Hepatocyte (in vitro differentiated cells): ENCODE measurements at regions not wholly inside any gene's neighbourhood (a gene's known extent, or its start where the extent isn't known, plus 50 kb on each side); places are given as distances from the start of the nearest gene placed in this dataset.

Experiments
- DNase-seq: peaks from one replicate; pipeline ENCODE4 v3.0.0-alpha.2; 2016; ENCODE audit warnings: low spot score
- H2AFZ ChIP-seq: fragments of 200-600 bp; sonication (generic); 2 replicates; pipeline ENCODE4 v1.6.0; 2016; ENCODE audit warnings: antibody characterized with exemption, mild to moderate bottlenecking
- H3K27ac ChIP-seq: fragments of 200-600 bp; sonication (generic); 2 replicates; pipeline ENCODE4 v1.5.1; 2016; ENCODE audit warnings: mild to moderate bottlenecking
- H3K27me3 ChIP-seq: fragments of 200-600 bp; sonication (generic); 2 replicates; pipeline ENCODE4 v1.6.1; 2016
- H3K36me3 ChIP-seq: fragments of 200-600 bp; sonication (generic); replicated peaks from 2 replicates; pipeline ENCODE4 v1.5.1; 2016; ENCODE audit warnings: low read depth; ENCODE audit not compliant: insufficient read depth
- H3K4me1 ChIP-seq: fragments of 200-600 bp; sonication (generic); 2 replicates; pipeline ENCODE4 v1.5.1; 2016; ENCODE audit warnings: mild to moderate bottlenecking, moderate library complexity; ENCODE audit not compliant: insufficient read depth
- H3K4me2 ChIP-seq: fragments of 200-600 bp; sonication (generic); 2 replicates; pipeline ENCODE4 v1.6.0; 2016
- H3K4me3 ChIP-seq: fragments of 200-600 bp; sonication (generic); 2 replicates; pipeline ENCODE4 v1.5.1; 2016; ENCODE audit warnings: mild to moderate bottlenecking
- H3K79me2 ChIP-seq: fragments of 200-600 bp; sonication (generic); 2 replicates; pipeline ENCODE4 v1.6.0; 2017; ENCODE audit warnings: mild to moderate bottlenecking
- H3K9me2 ChIP-seq: fragments of 200-600 bp; sonication (generic); replicated peaks from 2 replicates; pipeline ENCODE4 v1.6.0; 2017; ENCODE audit warnings: mild to moderate bottlenecking; ENCODE audit not compliant: insufficient read depth
- H3K9me3 ChIP-seq: fragments of 200-600 bp; sonication (generic); 2 replicates; pipeline ENCODE4 v1.5.1; 2016; ENCODE audit warnings: low read depth, mild to moderate bottlenecking
- H4K20me1 ChIP-seq: fragments of 200-600 bp; sonication (generic); 2 replicates; pipeline ENCODE4 v1.6.0; 2016; ENCODE audit warnings: mild to moderate bottlenecking; ENCODE audit not compliant: insufficient read depth, poor library complexity, severe bottlenecking
- CTCF ChIP-seq: fragments of 200-600 bp; sonication (generic); IDR thresholded peaks from 2 replicates; pipeline ENCODE4 v1.5.1; 2016; ENCODE audit warnings: antibody characterized with exemption, mild to moderate bottlenecking; ENCODE audit not compliant: poor library complexity
- EZH2 ChIP-seq: fragments of 200-600 bp; sonication (generic); IDR thresholded peaks from 2 replicates; pipeline ENCODE4 v1.6.1; 2016; ENCODE audit warnings: antibody characterized with exemption, mild to moderate bottlenecking, borderline replicate concordance
- EZH2phosphoT487 ChIP-seq: fragments of 200-600 bp; sonication (generic); IDR thresholded peaks from one replicate; pipeline ENCODE4 v1.6.1; 2018; ENCODE audit warnings: antibody characterized with exemption, mild to moderate bottlenecking, low read depth, moderate library complexity; ENCODE audit not compliant: unreplicated experiment, severe bottlenecking
- WGBS: methylation state at CpG from one replicate; pipeline ENCODE4 v1.1.6; 2016; ENCODE audit warnings: low lambda C conversion rate; ENCODE audit errors: missing lambda C conversion rate; 5-methylcytosine and 5-hydroxymethylcytosine counted together

DNA sequence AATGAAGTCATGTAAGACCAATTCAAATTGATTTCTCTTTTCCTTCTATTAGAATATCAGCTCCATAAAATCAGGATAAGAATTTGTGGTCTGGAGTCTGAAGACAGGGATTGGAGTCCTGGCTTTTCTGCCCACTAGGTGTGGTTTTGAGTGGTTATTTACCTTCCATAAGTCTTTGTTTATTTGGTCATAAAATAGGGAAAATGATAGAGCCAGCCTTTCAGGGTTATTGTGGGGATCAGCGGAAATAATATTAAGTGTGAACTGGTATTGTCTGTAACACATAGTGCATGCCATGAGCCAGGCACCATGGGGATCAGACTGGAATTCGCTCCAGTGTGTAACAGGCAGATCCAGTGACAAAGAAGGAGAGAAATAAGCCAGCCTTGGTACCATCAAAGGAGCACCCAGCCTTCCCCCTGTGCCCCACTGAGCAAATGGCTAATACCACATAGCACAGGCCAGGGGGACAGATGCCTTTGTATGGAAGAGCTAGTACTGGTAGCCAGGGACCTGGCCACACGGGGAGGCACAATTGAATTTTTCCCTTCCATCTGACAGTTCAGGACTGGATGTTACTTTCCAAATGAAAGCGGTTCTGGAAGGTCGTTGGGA is 509.7 kb upstream of the PODXL start:
- Histone ChIP-seq H4K20me1 (no peaks in the 10 kb centered on the region), H3K4me2 (peak overlapping the region; percentile 58), H3K9me3 (no peaks in the 10 kb centered on the region), H3K4me1 (peaks cover 13% of the 10 kb centered on the region), H2AFZ (no peak overlapping the region), H3K27me3 (no peaks in the 10 kb centered on the region), H3K9me2 (no peaks in the 10 kb centered on the region), H3K4me3 (no peak overlapping the region), H3K79me2 (no peaks in the 10 kb centered on the region), H3K36me3 (no peaks in the 10 kb centered on the region), H3K27ac (peak overlapping the region; percentile 59)
- WGBS: 61% methylated on average over 5 of the region's 5 CpGs
- DNase-seq: no peak
- TF ChIP-seq EZH2phosphoT487 (no peak), CTCF (no peak), EZH2 (no peak)

DNA sequence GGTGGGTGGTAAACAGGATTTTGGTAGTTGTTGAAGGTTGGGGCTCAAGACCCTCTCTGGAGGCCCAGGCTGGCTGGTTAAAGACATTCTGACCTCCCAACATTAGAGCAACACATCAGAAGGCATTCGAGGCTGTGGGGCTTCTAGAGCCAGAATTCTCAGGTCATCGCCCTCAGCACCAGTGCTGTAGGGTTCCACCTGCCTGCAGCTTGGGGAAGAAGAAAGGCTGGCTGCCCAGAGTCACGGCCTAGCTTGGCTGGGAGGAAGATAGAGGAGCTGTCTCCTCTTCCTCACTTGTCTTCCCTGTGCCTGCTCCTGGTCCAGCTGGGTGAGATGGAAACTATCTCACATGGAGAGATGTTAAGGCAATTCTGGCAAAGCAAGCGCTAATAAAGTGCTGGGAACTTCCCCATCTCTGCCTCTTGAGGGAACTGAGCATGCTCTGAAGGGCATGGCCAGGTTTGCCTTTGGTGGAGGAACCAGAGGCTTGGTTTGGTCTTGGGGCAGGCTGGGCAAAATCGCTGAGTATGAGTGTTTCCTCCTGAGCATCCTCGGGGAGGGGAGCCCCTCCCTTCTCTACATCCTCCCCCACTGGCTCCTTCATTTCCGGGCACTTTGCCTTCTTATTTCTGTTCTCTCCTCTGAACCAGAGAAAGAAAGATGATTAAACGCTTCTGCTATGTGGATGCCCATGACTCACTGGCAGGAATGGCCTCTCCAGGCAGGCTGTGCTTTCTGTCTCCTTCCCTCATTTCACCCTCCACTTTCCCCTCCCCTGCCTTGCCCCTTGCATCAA is 509.0 kb upstream of the PODXL start:
- WGBS: 50% methylated on average over 8 of the region's 8 CpGs
- H2AFZ ChIP-seq: no peak overlapping the region
- DNase-seq: peak; percentile 83

DNA sequence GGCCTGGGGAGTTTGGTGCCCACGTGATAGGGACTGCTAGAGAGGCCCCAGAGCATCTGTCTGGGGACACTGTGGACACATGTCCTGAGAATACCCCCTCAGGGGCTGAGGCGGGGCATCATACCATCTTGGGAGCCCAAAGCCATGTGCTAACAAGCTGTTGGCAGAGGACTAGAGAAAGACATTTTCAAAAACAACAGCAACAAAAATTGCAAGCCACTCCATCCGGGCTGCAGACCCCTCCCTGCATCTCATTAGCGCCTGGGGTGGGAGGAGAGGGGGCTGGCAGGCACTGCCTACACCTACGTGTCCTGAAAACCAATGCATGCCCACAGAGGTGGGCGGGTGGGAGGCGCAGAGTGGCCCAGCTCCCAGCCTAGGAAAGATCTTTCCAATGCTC is 507.4 kb upstream of the PODXL start:
- H3K79me2 ChIP-seq: no peaks in the 10 kb centered on the region
- H3K27ac ChIP-seq: no peak overlapping the region
- H3K4me3 ChIP-seq: no peak overlapping the region
- H2AFZ ChIP-seq: no peak overlapping the region
- H3K9me3 ChIP-seq: no peaks in the 10 kb centered on the region
- H3K36me3 ChIP-seq: no peaks in the 10 kb centered on the region
- DNase-seq: no peak
- peaks cover 13% of the 10 kb centered on the region for H3K4me1 ChIP-seq
- no peaks in the 10 kb centered on the region for H3K9me2 ChIP-seq
- H3K27me3 ChIP-seq: no peaks in the 10 kb centered on the region
- TF ChIP-seq EZH2 (no peak), EZH2phosphoT487 (no peak), CTCF (no peak)
- no peak overlapping the region for H3K4me2 ChIP-seq
- H4K20me1 ChIP-seq: no peaks in the 10 kb centered on the region
- WGBS: 84% methylated on average over 7 of the region's 7 CpGs

More for the DNA sequence above, 509.0 kb upstream of the PODXL start:
- no peaks in the 10 kb centered on the region for H3K9me2 ChIP-seq
- no peaks in the 10 kb centered on the region for H4K20me1 ChIP-seq
- no peaks in the 10 kb centered on the region for H3K27me3 ChIP-seq
- TF ChIP-seq EZH2phosphoT487: no peak
- peak overlapping the region; percentile 59 for H3K27ac ChIP-seq
- H3K4me3 ChIP-seq: no peak overlapping the region
- peaks cover 13% of the 10 kb centered on the region for H3K4me1 ChIP-seq
- H3K79me2 ChIP-seq: no peaks in the 10 kb centered on the region
- H3K9me3 ChIP-seq: no peaks in the 10 kb centered on the region
- H3K4me2 ChIP-seq: no peak overlapping the region
- H3K36me3 ChIP-seq: no peaks in the 10 kb centered on the region

DNA sequence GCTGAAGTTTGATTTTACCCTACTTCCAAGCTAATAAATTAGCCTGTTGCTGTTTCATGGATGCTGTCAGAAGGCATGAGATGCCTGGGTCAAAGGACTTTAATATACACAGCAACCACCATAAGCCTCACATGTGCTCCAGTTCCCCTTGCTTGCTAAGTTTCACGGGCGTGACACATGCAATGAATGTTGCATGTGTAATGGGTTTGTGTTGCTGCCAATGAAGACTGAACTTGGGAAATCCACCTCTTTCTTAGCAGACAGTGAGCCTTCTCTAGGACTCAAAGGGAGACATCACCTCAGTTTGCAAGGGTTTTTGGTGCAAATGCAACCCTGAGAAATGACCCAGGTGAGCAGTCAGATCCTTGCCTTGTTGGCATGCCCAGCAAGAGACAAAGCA is 505.5 kb upstream of the PODXL start:
- 93% methylated on average over 2 of the region's 2 CpGs for WGBS
- no peaks in the 10 kb centered on the region for H3K79me2 ChIP-seq
- no peaks in the 10 kb centered on the region for H3K9me2 ChIP-seq
- H3K27me3 ChIP-seq: no peaks in the 10 kb centered on the region
- peaks cover 11% of the 10 kb centered on the region for H3K4me1 ChIP-seq
- no peak overlapping the region for H2AFZ ChIP-seq
- H3K36me3 ChIP-seq: no peaks in the 10 kb centered on the region
- H3K27ac ChIP-seq: no peak overlapping the region
- H3K4me2 ChIP-seq: no peak overlapping the region
- H3K4me3 ChIP-seq: no peak overlapping the region
- DNase-seq: no peak
- H3K9me3 ChIP-seq: no peaks in the 10 kb centered on the region
- no peaks in the 10 kb centered on the region for H4K20me1 ChIP-seq
- TF ChIP-seq EZH2phosphoT487 (no peak), CTCF (no peak), EZH2 (no peak)
